HG03558 (cell line): ENCODE measurements at regions not wholly inside any gene's neighbourhood (a gene's known extent, or its start where the extent isn't known, plus 50 kb on each side); places are given as distances from the start of the nearest gene placed in this dataset.

Experiments
- ATAC-seq: cut with Tn5 transposase; IDR thresholded peaks from one replicate; pipeline ENCODE4 v1.9.1; 2021; ENCODE audit warnings: moderate number of reproducible peaks; ENCODE audit not compliant: unreplicated experiment; ENCODE audit errors: extremely low read depth

DNA sequence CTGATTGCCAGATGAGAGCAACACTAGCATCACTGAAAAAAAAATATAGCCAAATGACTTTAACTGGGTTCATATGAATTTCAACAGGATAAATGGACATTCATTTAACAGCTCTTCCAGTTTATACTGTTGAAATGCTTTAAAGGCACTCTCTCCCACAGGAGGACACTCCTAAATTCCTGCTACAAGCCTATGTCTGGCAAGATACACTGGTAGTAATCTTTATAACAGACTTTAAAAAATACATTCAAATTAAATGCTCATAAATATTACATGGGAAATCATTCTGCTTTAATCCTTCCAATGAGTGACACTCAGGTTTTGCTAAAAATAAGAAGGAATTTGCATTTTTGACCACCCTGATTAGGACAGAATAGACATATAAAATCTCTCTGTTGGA, 526.7 kb upstream of the ADAMTS5 start:
- ATAC-seq = no peak

DNA sequence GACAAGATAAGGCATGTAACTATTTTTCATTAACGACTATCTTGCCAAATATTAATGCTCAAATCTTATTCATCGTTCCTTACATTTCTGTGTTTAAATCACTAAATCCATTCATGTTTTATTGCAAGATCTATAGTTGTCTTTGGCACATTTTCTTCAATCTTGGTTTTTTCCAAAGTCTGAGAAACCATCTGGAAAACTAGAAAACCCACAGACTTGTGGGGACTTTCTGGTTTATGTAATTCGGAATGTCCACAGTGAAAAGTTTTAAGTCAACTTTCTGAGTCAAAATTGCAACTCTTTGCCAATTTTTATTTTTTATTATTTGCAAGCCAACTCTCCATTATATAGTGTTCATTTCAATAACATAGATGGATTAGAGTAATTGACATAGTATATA, 520.8 kb upstream of the ADAMTS5 start:
- ATAC-seq = no peak

DNA sequence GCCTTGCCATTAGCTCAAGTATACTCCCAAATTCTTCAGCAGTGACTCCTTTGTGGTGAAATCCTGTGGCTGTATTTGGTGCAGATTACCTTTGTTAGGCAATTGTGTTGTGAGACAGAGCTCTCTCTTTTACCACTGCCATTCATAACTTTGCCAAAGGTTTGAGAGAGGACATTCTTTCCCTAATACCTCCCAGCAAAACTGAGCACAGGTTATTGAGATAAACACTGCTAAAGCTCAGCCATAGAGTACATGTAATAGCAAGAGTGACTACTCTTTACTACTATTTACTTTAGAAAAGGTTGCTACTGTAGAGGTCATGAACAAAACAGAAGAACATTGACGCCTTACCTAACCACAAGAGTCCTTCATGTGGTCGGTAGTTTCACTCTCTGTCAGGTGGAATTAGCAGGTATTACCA, 514.0 kb upstream of the ADAMTS5 start:
- ATAC-seq = no peak

DNA sequence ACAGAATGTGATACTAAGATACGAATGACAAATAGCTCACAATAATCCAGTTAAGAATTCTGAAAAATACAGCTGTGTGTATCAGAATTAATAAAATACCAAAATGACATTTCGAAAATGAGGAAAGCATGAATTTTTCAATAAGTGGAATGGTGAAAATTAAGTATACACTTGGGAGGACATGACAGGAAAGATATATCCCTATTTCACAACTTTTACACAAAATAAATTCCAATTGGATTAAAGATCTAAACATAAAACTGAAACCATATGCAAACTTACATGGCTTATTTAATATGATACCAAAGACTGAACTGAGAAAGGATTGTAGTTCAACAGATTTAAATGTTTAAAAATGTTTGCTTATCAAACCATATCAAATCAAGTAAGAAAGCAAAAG, 510.4 kb upstream of the ADAMTS5 start:
- ATAC-seq = no peak

DNA sequence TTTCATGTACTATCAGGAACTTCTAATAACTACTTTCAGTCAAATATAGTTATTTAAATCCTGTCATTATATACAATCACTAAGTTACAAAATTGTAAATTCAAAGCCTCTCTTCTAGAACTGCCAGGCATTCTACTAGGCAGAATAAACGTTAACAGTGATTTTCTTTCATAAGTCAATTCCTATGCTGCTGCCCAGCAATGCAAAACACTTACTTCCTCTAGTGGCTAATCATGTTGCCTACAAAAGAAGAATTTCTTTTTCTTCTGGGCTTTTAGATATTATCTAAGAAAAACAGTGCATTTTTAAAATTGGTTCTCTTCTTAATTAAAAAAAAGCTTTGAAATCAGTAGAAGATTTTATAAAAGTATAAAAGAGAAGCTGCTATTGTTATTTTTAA, 509.8 kb upstream of the ADAMTS5 start:
- ATAC-seq = no peak

DNA sequence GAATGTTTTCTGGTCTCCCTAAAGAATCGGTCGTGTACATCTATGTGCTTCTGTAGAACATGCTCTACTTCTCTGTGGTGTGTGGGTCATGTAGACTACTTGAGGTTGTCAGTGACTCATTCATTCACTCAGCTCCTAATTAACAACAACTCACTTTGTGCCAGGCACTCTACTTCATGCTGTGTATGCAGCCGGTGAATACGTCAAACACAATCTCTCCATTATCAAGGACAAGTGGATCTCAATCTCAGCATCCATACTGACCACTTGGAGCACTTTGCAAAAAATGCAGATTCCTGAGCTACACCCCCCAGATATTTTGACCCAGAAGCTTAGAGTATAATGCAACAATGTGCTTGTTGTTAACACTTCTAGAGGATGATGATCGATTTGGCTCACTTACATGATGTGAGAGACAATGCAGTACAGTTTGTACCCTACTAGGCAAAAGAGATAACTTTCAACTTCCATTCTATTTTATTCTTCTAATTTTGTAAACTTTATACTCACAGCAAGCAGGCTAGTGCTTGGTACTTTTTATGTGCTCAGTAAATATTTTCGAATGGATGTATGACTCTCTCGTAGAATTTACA, 508.6 kb upstream of the ADAMTS5 start:
- no peak for ATAC-seq

DNA sequence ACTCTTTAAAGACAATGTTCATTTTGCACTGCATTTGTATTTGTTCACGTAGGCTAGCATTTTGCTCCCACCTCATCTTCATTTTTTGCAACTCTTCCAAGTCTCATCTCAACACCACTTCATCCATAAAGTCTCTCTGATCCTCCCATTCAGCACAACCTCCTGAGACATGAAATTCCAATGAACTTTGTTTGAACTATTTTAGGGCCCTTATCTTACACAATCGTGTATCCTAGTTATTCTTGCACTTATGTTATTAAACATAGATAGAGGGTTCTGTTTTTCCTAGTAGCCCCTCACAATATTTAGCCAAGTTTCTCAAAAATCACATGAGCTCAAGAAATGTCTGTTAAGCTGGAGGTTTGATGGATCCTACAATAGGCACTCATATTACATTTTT, 500.5 kb upstream of the ADAMTS5 start:
- no peak for ATAC-seq

DNA sequence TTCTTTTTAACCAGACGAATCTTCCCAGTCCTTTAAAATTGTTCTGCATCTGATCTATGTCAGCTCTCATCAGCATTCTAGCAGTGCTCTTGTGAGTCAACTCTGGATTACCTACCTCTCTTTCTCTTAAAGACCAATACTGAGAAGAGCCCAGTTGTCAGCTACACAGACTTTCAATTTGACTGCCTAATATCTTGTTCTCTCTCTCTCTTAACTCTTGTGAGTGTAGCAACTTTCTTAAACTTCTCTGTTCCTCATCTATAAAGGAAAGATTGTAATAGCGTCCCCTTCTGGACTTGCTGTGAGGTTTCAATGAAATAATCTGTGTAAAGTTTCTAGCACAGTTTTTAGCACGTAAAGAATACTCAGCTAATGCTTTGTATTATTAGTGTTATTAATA, 499.3 kb upstream of the ADAMTS5 start:
- ATAC-seq = no peak

DNA sequence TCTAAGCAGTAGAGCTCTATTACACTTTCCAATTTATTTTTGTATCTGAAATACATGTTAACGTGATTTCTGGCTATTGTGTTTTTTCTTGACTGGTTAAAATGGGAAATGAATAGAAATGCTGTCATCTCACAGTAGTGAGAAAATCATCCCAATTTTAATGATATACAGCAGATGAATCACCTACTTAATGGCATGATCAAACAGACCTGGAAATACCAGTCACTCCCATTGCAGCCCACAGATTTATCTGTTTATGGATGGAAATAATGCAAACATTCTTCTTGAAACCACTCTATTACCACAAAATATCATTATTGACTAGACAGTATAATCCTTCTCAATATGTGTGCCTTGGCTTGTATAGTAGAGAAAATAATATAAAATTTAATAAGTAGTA, 497.8 kb upstream of the ADAMTS5 start:
- ATAC-seq = no peak

DNA sequence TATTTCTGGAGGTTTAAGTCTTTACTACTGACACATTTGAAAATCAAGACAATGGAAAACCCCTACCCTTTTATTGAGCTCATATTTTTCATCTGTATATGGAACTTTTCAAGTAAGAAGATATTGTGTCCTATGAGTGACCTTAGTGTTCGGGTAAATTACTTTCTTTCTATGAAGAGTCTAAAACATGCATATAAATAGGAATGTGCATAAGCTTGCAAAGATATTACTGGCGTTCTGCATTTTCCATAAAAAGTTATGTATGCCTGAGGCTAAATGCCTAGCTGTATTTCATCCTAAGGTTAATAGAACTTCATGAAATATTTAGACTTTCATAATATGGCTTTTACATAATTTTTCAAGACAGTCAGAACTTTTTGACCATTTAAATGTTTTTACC, 495.8 kb upstream of the ADAMTS5 start:
- ATAC-seq = no peak

DNA sequence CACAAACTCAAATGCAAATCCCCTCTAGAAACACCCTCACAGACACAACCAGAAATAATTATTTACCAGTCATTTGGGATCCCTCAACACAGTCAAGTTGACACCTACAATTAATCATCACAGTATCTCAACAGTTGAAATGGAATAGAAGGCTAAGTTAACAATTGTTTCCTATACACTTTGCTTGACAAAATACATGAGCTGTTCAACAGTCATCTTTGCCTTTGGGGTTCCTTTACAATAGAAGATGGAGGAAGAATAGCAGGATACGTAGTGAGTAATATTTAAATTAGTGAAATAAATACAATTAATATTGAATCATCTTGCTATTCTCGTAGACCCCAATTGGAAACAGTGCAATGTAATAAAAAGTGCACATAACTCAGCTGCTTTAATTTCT, 487.3 kb upstream of the ADAMTS5 start:
- ATAC-seq = no peak

DNA sequence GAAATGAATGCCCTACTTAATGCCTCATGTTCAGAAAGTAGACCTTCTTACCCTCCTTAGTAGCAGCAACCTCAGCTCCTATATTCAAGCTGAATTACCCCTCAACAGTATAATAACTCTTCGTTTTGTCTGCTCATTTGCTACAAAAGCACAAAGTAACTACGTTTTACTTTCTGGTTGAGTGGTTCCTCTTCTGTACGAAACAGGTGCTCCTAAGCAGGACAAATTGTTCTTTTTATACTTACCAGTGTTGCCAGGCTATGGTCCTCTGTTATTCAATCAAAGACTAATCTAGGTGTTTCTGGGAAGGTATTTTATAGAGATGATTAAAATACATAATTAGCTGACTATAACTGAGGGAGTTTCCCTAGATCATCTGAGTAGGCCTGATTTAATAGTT, 484.2 kb upstream of the ADAMTS5 start:
- no peak for ATAC-seq

DNA sequence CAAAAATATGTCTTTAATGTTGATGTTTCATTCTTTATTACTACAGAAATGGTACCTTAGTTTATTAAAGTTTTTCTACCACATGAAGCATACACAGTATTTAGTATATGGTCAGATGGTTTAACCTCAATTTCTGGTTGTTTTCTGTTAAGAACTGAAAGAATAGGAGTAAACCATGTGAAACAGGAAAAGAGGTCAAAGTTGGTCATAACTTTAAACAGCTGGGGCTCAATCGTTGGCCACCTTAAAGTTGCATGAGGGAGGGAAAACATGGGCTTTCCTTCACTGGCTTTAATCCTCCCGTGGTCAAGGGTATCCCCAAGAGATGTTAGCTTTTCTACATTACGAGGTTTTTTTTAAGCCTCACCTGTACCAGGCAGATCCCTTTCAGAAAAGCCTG, 483.3 kb upstream of the ADAMTS5 start:
- no peak for ATAC-seq

DNA sequence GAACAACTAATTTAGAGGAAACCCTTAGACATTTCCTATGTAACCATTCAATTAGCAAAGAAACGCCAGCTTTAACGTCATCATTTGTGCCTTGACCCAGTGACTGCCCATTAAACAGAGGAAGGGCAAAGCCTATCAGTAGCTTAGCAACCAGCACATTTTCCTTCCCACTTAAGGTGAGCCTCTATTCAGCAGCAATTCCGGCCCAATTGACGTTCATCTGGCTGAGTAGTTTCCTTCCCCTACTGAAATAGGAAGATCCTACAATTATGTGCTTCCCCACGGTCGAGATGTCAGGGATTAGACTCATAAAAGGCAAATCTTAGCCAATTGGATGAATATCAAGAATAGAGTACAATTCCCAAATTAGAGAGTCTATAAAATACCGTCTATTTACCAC, 482.1 kb upstream of the ADAMTS5 start:
- no peak for ATAC-seq

DNA sequence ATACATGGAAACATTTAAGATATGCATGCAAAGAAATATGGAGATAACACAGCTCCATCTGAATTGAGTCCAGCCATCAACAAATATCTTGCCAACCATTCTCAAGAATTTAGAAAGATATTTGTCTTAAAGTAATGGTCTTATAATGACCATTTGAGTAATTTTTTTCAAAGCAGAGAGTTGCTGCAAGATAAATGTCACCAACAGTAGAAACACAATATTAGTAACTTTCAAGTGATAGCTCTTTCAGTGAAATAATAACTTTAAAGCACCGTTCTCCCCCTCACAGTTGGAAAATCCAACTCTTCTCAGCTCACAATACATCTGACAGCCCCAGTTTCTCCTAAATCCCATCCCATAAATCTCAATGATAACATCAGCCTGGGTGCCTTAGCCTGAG, 481.0 kb upstream of the ADAMTS5 start:
- no peak for ATAC-seq

DNA sequence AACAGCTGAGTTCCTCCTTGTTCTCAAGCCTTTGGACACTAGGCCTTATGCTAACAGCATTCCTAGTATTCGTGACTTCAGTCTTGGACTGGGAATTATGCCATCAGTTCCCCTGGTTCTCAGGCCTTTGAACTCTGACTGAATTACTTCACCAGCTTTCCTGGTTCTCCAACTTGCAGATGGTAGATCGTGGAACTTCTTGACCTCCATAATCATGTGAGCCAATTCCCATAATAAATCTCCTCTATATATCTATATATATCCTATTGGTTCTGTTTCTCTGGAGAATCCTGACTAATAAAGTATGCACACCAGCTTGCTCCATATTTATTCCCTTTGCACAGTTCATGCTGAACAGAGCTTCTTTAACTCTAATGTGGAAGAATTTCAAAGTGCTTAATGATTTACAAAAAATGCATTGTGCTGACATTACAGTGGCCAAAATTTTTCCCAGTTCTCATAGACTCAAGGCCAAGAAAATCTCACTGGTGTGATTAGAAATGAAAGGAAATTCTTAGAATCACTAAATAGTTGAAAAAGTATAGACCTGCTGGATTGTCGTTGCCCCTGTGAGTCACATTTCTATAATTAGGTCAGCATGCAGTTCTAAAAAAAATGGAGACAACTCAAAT, 462.9 kb upstream of the ADAMTS5 start:
- ATAC-seq = no peak

DNA sequence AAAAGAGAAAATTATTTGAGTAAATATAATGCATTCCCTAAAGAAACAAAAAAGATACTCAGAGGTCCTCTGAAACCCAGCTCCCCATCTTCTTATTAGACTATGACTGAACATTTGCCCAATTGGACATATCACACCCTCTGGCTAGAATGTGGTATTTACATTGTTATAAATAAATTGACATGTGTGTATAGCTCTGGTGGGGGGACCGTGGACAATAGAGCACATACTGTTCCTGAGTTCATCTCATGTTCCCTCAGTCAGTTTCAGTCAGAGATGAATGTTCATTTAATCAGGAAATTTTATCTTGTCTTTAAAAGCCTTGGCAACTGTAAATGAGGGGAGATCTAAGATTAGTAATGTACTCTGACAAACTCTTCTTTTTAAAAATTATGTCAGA, 459.3 kb upstream of the ADAMTS5 start:
- ATAC-seq = no peak

DNA sequence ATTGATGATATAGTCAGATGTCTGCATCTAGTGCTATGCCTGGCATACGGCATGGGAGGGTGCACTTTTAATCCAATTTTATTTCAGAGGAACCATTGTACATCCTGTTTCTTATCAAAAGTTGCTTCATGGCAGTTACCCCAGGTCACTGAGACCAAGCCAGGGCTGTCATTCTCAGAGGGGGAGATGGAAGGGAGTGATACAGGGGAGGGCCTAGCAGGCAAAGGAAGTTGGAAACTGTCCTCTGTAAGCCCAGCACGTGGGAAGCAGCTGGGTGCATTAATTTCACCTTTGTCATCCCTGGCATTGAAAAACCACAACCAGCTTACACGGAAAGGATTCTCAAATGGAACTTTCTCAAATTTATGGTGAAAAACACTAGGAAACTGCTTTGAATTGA, 458.7 kb upstream of the ADAMTS5 start:
- ATAC-seq = no peak

DNA sequence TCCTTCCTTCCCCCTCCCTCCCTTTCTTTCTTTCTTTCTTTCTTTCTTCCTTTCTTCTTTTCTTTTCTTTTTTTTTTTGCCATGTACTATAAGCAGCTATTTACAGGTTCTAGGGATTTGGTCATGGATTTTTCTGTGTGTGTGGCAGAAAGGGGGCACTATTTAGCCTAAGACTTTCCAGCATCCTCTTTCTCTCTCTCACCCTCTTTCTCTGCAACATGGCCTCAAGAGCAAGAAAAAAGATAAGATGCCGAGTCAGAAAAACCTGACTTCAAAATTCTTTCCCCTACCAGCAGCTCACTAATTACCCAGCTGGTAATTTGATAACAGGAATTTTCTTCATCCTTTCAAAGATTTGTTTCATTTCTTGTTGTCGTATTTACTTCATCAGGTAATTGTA, 458.3 kb upstream of the ADAMTS5 start:
- no peak for ATAC-seq

DNA sequence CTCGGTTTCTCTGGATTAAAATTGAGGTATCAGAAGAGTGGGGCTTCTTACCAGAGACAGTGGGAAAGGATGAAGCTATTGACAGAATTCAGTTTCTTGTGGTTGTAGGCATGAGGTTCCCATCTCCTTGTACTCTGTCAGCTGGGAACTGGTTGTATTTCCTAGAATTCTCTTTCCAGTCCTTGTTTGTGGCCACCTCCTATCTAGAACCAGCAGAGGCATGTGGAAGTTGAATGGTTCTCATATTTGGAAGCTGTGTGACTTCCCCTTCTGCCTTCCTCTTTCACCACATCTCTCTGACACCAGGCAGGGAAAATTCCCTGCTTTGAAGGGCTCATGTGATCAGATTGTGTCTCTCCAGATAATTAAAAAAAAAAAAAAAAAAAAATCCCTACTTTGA, 457.7 kb upstream of the ADAMTS5 start:
- no peak for ATAC-seq

DNA sequence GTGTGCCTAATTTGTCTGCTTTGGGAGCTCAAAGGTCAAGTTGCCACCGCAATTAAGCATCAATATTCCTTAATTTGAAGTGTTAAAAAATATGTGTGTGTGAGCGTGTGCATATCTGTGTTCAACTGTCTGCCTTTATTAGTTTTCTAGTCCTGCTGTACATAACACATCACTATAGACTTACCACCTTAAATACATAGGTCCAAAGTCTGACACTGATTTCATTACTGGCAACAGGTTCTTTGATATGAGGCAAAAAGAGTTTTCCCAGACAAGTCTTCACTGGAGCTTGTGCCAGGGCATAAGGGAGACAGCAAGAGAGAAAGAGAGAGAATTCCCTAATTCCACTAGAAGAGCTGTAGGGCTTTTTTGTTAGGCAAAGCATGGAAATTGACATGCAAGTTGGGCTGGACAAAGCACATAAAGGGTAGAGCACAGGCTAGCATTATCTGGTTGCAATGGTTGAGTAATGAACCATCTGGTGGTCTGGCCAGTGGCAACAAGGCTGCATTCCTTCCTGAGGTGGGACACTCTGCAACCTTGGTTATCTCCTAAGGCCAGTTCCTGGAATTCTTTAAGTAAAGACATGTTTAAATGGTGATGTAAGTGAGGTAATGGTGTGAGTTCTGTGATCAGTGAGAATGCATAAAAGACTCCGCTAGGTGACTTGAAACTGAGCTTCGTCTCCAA, 457.2 kb upstream of the ADAMTS5 start:
- ATAC-seq = no peak

DNA sequence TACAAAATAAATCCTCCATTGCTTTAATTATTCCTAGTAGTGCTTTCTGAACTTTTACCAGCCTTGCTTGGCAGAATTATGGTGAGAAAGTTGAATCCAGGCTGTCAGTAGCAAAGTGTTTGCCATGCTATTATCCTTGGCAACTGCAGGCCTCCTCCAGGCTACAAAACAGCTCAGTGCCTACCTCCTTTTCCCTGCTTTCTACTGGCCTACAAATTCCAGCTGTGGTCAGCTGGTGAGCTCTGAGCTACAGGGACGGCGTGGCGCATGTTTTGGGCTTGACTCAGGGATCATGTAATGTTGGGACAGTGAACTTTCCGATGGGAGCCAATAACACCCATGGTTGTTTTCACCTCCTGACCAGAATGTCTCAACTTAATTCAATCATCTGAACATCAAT, 456.1 kb upstream of the ADAMTS5 start:
- ATAC-seq = no peak
